Kidney capillary endothelial cell (primary cell): ENCODE measurements at regions not wholly inside any gene's neighbourhood (a gene's known extent, or its start where the extent isn't known, plus 50 kb on each side); places are given as distances from the start of the nearest gene placed in this dataset.
"Not testable (repeated sequence)": the region's sequence is repeated elsewhere in the genome, so short reads cannot be mapped to it uniquely, and the experiment has no call there.

Experiments used
- DNase-seq: peaks from one replicate; pipeline ENCODE4 v3.0.0-alpha.2; 2018; ENCODE audit warnings: low spot score

DNA sequence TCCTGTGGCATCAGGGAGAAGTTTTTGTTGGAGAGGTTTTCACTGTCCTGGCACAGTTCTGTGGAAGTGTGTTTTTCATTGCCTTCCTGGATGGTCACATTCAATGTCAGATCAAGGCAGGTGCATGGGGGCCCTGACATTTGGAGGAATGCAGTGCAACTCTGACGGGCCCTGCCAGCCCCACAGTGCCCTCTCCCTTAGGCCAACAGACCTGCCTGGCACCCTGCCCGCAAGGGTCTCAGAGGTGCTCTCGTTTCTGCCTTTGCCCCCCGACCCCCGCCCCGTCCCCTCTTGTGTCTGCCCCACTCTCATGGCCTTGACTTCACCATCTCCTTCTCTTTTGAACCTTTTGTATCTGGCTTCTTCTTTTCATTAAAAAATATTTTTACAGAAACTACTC lies 257.2 kb upstream of the HDAC4 start:
- no peak for DNase-seq

- no peak for DNase-seq
Measured at GRCh38 chr2:239657236-239657635, 256.4 kb upstream of the HDAC4 start.

GRCh38 chr2:239654266-239654665 lies 253.4 kb upstream of the HDAC4 start:
- no peak for DNase-seq

GRCh38 chr2:239651859-239652258 lies 251.0 kb upstream of the HDAC4 start:
- DNase-seq: no peak

DNA sequence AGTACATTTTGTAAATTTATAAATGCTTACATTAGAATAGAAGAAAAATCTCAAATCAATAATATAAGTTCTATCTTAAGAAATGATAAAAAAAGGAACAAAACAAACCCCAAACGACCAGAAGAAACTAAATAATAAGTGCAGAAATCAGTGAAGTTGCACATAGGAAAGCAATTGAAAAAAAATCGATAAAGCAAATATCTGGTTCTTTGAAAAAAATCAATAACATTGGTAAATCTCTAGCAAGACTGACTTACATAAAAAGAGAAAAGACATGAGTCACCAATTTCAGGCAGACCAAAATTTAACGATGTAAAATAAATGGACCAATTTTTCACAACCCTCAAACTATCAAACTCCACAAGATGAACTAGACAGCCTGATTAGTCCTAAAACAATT lies 249.9 kb upstream of the HDAC4 start:
- DNase-seq: no peak

DNA sequence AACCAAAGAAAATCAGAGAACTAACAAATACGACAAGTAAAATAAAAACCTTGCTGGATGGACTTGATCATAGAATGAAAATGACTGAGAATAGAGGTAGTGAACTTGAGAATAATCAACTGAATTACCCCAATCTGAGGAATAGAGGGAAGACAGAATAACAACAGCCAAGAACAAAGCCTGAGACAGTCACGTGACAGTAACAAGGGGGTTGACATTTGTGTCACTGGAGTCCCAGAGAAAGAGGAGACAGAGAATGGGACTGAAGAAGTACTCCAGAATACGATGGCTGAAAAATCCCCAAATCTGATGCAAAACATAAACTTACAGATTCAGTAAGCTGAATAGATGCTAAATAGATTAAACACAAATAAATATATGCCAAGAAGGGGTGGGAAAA lies 248.5 kb upstream of the HDAC4 start:
- DNase-seq: no peak

DNA sequence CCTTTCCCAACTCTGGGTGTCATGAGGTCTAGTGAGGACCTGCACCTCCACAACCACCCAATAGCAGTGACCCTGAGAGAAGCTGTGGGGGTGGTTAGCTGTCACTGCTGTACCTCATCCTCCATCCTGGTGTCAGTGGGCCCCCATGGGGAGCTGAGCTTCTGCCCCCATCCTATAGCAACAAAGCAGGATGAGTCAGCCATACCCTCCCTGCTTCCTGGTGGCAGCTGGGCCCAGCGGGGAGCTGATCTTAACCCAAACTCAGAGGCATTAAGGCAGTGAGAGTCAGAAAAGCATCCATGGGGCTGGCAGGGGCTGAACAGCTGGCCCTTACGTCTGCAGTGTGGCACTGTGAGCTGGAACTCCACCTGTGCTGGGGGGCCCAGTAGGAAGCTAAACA lies 247.8 kb upstream of the HDAC4 start:
- no peak for DNase-seq

DNA sequence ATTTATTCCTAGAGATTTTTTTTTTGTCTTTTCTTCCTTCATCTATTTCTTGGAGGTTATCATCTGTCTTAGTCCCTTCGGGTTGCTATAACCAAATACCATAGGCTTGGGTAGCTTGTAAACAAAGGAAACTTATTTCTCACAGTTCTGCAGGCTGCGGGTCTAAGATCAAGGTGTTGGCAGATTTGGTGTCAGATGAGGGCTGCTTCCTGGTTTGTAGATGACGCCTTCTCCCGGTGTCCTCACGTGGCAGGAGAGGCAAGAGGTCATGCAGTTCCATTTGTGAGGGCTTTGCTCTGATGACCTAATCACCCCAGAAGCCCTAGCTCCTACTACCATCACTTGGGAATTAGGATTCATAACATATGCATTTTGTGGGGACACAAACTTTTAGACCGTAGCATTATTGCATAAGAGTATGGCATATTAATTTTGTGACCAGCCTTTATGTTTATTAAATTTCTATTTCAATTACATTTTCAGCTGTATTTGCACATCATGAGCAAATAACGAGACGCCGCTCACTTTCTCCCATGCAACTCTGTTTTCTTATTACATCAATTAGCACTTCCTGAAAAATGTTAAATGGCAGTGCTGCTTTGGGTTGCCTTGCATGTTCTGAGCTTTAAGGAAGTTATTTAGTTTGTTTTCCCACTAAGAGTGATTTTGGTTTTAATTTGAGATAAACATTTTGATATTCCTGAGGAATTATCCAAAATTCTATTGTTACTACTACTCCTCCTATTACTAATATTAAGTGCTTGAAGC lies 246.4 kb upstream of the HDAC4 start:
- DNase-seq: no peak

GRCh38 chr2:239646184-239646583 lies 245.4 kb upstream of the HDAC4 start:
- no peak for DNase-seq

- DNase-seq: not testable (repeated sequence)
Measured at GRCh38 chr2:239644594-239644993, 243.8 kb upstream of the HDAC4 start.

DNA sequence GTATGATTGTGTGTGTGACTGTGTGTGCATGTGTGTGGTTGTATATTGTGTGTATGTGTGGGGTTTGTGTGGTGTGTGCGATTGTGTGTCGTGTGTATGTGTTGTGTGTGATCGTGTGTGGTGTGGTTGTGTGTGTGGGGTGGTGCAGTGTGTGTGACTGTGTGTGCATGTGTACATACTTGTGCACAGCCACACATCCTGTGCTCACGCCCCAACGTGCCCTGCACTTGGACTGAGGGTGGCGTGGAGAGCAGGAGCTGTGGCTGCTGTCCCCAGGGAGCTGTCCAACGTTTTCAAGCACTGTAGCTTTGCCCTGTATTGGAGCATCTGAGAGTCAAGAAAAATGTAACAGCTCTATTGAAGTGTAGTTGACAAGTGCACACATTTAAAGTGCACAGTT lies 243.2 kb upstream of the HDAC4 start:
- no peak for DNase-seq

- no peak for DNase-seq
Measured at GRCh38 chr2:239642406-239643004, 241.7 kb upstream of the HDAC4 start.

GRCh38 chr2:239641904-239642303 lies 241.1 kb upstream of the HDAC4 start:
- not testable (repeated sequence) for DNase-seq

DNA sequence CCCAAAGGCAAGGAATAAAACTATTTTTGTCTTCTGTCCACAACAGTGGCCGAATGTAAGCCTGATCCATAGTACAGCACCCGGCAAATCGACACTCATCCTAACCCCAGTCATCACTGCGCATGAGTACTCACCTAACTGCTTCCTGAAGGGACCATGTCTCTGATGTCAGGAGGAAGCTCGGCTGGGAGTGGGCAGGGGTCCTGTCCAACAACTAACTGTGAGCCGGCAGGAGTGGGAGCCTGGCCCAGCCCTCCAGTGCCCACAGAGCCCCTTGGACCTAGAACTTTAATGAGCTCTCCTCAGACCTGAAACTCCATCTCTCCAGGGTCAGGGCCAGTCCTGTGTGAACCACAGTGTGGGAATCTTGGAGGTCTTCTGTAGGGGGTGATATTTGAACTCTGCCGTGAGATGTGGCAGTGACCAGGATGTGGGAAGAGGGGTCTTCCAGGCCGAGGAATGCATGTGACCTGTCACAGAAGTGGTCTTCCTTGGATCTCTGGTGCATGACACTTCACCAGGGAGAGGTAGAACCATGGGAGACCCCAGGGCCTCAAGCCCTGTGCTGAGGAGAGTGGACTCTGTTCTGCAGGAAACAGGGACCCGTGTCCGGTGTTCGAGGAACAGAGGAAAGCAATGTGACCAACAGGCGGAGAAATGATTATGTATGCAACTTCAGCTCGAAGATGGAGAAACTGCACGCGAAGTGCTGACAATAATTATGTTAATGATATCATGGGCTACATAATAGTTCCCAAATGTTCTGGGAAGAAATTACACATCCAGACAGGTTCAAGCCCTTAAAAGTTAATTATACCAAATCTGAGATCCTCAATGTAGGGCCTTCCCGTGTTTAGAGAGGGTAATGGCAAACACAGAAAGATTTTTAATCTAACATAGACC lies 240.1 kb upstream of the HDAC4 start:
- no peak for DNase-seq

DNA sequence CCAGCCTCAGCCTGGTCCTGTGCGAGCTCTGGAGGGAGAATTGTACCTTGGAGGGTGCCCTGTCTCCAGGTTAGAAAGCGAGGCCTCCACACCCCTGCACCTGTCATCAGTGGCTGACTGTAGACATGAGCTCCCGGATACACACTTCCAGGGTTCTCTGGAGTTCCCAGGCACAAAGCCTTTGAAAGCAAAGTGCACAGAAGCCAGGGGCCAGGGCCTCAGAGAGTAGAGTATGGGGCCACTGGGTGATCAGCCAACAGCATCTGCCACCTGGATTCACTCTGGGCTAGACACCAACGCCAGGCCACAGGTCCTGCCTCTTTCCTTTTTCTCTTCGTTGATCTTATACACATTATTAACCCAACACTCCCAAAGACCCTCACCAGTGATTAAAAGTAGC lies 239.4 kb upstream of the HDAC4 start:
- no peak for DNase-seq

- no peak for DNase-seq
Measured at GRCh38 chr2:239639421-239640185, 238.8 kb upstream of the HDAC4 start.

DNA sequence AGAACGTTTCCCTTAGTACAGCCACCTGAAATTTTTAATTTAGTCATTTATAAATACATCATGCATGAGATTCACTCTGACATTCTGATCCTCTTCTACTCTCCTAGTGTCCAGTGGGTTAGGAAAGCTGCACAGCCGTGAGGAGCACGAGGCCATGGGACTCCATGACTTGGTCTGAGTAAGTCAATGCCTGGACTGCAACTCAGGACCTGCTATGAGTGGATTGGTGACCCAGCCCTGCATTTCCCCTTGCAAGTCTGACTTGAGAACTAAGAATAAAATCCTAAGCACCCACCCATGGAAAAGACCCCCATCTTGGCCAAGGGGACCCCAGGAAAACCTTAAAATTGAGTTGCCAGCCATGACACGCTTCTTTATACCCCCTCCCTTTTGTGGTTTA lies 237.6 kb upstream of the HDAC4 start:
- no peak for DNase-seq

DNA sequence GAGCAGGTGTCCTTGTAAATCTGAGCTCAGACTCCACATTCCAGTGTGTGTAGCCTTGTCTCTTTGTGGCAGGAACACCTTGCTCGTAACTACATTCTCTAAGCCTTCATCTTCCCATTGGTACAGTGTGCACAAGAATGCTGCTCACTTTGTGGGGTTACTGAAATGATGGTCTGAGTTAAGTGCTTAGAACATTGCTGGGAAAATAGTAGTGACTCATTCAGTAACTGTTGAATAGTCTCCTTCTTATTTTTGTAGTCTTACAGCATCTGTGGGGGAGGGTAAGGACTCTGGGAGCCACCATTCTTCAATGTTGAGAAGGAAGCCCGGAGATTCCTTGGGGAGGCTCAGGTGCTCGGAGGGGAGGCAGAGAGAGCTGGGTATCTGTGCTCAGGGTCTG lies 236.0 kb upstream of the HDAC4 start:
- DNase-seq: no peak

DNA sequence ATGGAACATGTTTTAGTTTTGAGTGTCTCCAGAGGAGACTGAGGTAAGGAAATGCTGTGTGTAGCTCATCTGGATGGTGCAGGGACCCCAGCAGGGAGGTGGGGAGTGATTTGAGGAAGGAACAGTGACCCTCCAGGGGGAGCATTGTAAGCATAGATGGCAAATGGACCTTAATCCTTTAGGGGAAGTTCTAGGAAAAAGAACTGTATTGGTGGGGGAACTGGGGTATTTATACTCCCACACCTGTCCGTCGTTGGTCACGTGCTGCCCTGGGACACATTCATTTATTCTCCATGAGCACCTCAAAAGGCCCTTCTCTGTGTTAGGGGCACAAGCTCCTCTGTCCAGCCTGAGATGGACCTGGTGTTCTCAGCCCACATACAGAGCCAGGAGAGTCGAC lies 233.9 kb upstream of the HDAC4 start:
- DNase-seq: no peak

GRCh38 chr2:239630618-239631286 lies 229.9 kb upstream of the HDAC4 start:
- DNase-seq: no peak

GRCh38 chr2:239629926-239630617 lies 229.3 kb upstream of the HDAC4 start:
- DNase-seq: no peak
